ENCODE measurements at regions not wholly inside any gene's neighbourhood (a gene's known extent, or its start where the extent isn't known, plus 50 kb on each side); places are given as distances from the start of the nearest gene placed in this dataset.

- Histone ChIP-seq H3K4me3 (no peak overlapping the region), H3K9me3 (no peaks in the 10 kb centered on the region), H3K36me3 (no peaks in the 10 kb centered on the region), H3K27me3 (peaks cover 0 to 15% (median 0%) of the 10 kb centered on the region in 3 donors), H3K4me1 (peaks cover 0 to 12% (median 0%) of the 10 kb centered on the region in 4 donors), H3K27ac (no peak overlapping the region)
- TF ChIP-seq POLR2A (IDR thresholded peaks at IDR 0.05): no peak
- TF ChIP-seq EP300 (IDR thresholded peaks at IDR 0.05): no peak
- peak in 4 of 7 experiments; percentile 19 to 48 (median 37) for TF ChIP-seq CTCF (IDR thresholded peaks at IDR 0.05)
- intact Hi-C loops (cut with DNase I; ENCODE audit: low total_unique reads): loop anchor here (5.0 kb wide), 1 partner anchor 324 kb away; no protein-coding TSS in a partner anchor
- peak; percentile 52 to 85 for DNase-seq
- 37 to 51% (median 40%) methylated on average over 3 of the region's 3 CpGs for WGBS, 5 donors
These were observed 64.3 kb upstream of the TRABD2B start for GRCh38 chr1:48061162-48062136.

- Histone ChIP-seq H3K27me3 (peaks cover 0 to 18% (median 0%) of the 10 kb centered on the region in 3 donors), H3K27ac (no peak overlapping the region), H3K4me1 (peaks cover 0 to 12% (median 0%) of the 10 kb centered on the region in 4 donors), H3K36me3 (no peaks in the 10 kb centered on the region), H3K4me3 (no peak overlapping the region), H3K9me3 (no peaks in the 10 kb centered on the region)
- intact Hi-C loops (cut with DNase I; ENCODE audit: low total_unique reads): no loop called here
- WGBS, 5 donors: 81 to 95% (median 93%) methylated on average over 1 of the region's 1 CpG
- TF ChIP-seq POLR2A (IDR thresholded peaks at IDR 0.05): no peak
- TF ChIP-seq POLR2AphosphoS5 (IDR thresholded peaks at IDR 0.05): no peak
- TF ChIP-seq EP300 (IDR thresholded peaks at IDR 0.05): no peak
- DNase-seq: no peak
These were observed 62.1 kb upstream of the TRABD2B start for GRCh38 chr1:48059289-48059688.

GRCh38 chr1:48058135-48059025 lies 61.2 kb upstream of the TRABD2B start:
- Histone ChIP-seq H3K4me3 (no peak overlapping the region), H3K36me3 (no peaks in the 10 kb centered on the region), H3K27me3 (peaks cover 0 to 18% (median 0%) of the 10 kb centered on the region in 3 donors), H3K4me1 (peaks cover 0 to 12% (median 0%) of the 10 kb centered on the region in 4 donors), H3K27ac (no peak overlapping the region), H3K9me3 (no peaks in the 10 kb centered on the region)
- 82 to 88% (median 85%) methylated on average over 11 of the region's 11 CpGs for WGBS, 5 donors
- intact Hi-C loops (cut with DNase I; ENCODE audit: low total_unique reads): no loop called here
- DNase-seq: no peak
- TF ChIP-seq POLR2A (IDR thresholded peaks at IDR 0.05): no peak
- no peak for TF ChIP-seq EP300 (IDR thresholded peaks at IDR 0.05)
- no peak for TF ChIP-seq CTCF (IDR thresholded peaks at IDR 0.05)
- TF ChIP-seq POLR2AphosphoS5 (IDR thresholded peaks at IDR 0.05): no peak

GRCh38 chr1:48057249-48057648 lies 60.1 kb upstream of the TRABD2B start:
- 87 to 94% (median 92%) methylated on average over 2 of the region's 2 CpGs for WGBS, 5 donors
- H3K4me1 ChIP-seq: peaks cover 0 to 19% (median 5%) of the 10 kb centered on the region in 4 donors

More at GRCh38 chr1:48057249-48057648, 60.1 kb upstream of the TRABD2B start:
- H3K9me3 ChIP-seq: no peaks in the 10 kb centered on the region
- no peak for DNase-seq
- H3K27me3 ChIP-seq: peaks cover 0 to 18% (median 0%) of the 10 kb centered on the region in 3 donors
- H3K4me3 ChIP-seq: no peak overlapping the region
- intact Hi-C loops (cut with DNase I; ENCODE audit: low total_unique reads): no loop called here
- H3K27ac ChIP-seq: no peak overlapping the region
- TF ChIP-seq EP300 (IDR thresholded peaks at IDR 0.05): no peak
- TF ChIP-seq POLR2AphosphoS5 (IDR thresholded peaks at IDR 0.05): no peak
- no peak for TF ChIP-seq POLR2A (IDR thresholded peaks at IDR 0.05)
- TF ChIP-seq CTCF (IDR thresholded peaks at IDR 0.05): no peak
- H3K36me3 ChIP-seq: no peaks in the 10 kb centered on the region
